ENCODE measurements at regions not wholly inside any gene's neighbourhood (a gene's known extent, or its start where the extent isn't known, plus 50 kb on each side); places are given as distances from the start of the nearest gene placed in this dataset.
A peak's percentile ranks its signal among the peaks of the same experiment; 100 is the strongest.

DNA sequence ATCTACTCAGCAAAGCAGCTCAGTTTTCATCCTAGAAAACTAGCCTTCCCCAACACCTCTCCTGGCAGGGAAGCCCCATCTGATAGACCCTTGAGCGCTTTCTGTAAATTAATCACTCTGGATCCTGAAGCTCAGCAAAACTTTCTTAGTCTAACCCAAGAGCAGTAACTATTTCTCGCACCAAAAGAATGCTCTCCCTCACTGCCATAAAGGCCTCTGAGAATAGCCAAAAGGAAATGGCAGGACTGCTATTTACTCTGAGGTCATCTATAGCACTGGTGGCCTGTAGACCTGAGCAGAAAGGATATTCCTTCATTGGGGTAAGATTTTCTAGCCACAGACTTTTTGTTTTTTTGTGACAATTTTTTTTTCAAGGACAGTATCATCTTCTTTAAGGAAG, 345.8 kb upstream of the ADAMTS9 start:
- no peak overlapping the region for H3K4me2 ChIP-seq
- no peaks in the 10 kb centered on the region for H3F3A ChIP-seq (replicated peaks; ENCODE audit: low read depth)
- no peaks in the 10 kb centered on the region for H3K79me2 ChIP-seq (replicated peaks; ENCODE audit: insufficient read depth)
- H3K4me1 ChIP-seq (ENCODE audit: insufficient read depth), result no peaks in the 10 kb centered on the region; the same call in 1 of the 2 replicates
- H3K9me2 ChIP-seq (ENCODE audit: insufficient read depth), result peaks cover 6% of the 10 kb centered on the region; the same call in 1 of the 2 replicates
- Mint-ChIP-seq H3K27ac (0 out of 2 replicates have a peak overlapping the region, but pooled peaks have one; percentile 47), H3K27me3 (ENCODE audit: insufficient read depth, low read depth, poor library complexity) (no peaks in the 10 kb centered on the region), H3K9me3 (no peaks in the 10 kb centered on the region; the same call in 1 of the 3 replicates), H3K4me3 (no peak overlapping the region), H3K4me1 (peaks cover 16% of the 10 kb centered on the region), H3K36me3 (ENCODE audit: low read depth) (peaks cover 10% of the 10 kb centered on the region)
- TF ChIP-seq POLR2AphosphoS5 (IDR thresholded peaks at IDR 0.05; ENCODE audit: low read depth), result no peak
- TF ChIP-seq EZH2 (IDR thresholded peaks at IDR 0.05; ENCODE audit: low read depth, unreplicated experiment), result no peak
- no peak overlapping the region for H3K4me3 ChIP-seq
- DNase-seq (ENCODE audit: low spot score) (no peak), ATAC-seq (no peak)
- H3K27me3 ChIP-seq (ENCODE audit: insufficient read depth), result no peaks in the 10 kb centered on the region
- no peak overlapping the region; the same call in 1 of the 2 replicates for H2AFZ ChIP-seq
- no peaks in the 10 kb centered on the region for H4K20me1 ChIP-seq (replicated peaks; ENCODE audit: insufficient read depth)
- H3K36me3 ChIP-seq (ENCODE audit: insufficient read depth), result no peaks in the 10 kb centered on the region
- no peak overlapping the region for H3K27ac ChIP-seq (ENCODE audit: low read depth)

DNA sequence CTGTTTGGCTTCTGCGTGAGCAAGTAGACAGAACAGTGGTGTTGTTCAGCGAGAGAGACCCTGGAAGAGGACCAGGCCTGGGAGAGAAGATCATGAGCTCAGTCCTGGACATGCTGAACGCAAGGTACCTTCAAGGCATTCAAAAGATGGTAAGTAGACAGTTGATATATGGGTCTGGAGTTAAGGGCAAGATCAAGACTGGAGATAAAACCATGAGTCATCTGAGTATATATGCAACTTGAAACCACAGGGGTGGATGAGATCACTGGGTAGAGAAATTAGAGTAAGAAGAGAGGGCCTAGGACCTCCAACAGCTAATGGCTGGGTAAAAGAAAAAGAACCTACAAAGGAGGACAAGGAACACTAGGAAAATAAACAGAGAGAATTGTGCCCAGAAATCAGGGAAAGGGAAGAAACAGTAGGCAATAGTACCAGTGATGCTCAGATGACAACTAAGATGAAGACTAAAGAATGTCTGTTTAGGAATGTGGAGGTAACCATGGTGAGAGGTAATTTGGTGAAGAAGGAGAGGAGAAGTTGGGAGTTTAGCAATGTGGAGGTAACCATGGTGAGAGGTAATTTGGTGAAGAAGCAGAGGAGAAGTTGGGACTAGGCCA, 343.2 kb upstream of the ADAMTS9 start:
- DNase-seq (ENCODE audit: low spot score) (no peak), ATAC-seq (no peak)
- Histone ChIP-seq H3K4me2 (no peak overlapping the region), H3K27me3 (ENCODE audit: insufficient read depth) (no peaks in the 10 kb centered on the region), H4K20me1 (replicated peaks; ENCODE audit: insufficient read depth) (no peaks in the 10 kb centered on the region), H3K9me2 (ENCODE audit: insufficient read depth) (peaks cover 6% of the 10 kb centered on the region), H3K36me3 (ENCODE audit: insufficient read depth) (no peaks in the 10 kb centered on the region), H3K4me1 (ENCODE audit: insufficient read depth) (peaks cover 4% of the 10 kb centered on the region; the same call in 1 of the 2 replicates), H3K27ac (ENCODE audit: low read depth) (no peak overlapping the region), H3K4me3 (no peak overlapping the region), H3K79me2 (replicated peaks; ENCODE audit: insufficient read depth) (no peaks in the 10 kb centered on the region), H2AFZ (no peak overlapping the region), H3F3A (replicated peaks; ENCODE audit: low read depth) (no peaks in the 10 kb centered on the region; the same call in 1 of the 2 replicates)
- no peaks in the 10 kb centered on the region for H3K27me3 Mint-ChIP-seq (ENCODE audit: insufficient read depth, low read depth, poor library complexity)
- peaks cover 10% of the 10 kb centered on the region for H3K36me3 Mint-ChIP-seq (ENCODE audit: low read depth)
- no peak overlapping the region for H3K4me3 Mint-ChIP-seq
- no peak overlapping the region for H3K27ac Mint-ChIP-seq
- no peaks in the 10 kb centered on the region; the same call in 1 of the 3 replicates for H3K9me3 Mint-ChIP-seq
- H3K4me1 Mint-ChIP-seq, result peaks cover 30% of the 10 kb centered on the region
- no peak for TF ChIP-seq EZH2phosphoT487 (IDR thresholded peaks at IDR 0.05; ENCODE audit: unreplicated experiment)
- TF ChIP-seq, protein P1, sequence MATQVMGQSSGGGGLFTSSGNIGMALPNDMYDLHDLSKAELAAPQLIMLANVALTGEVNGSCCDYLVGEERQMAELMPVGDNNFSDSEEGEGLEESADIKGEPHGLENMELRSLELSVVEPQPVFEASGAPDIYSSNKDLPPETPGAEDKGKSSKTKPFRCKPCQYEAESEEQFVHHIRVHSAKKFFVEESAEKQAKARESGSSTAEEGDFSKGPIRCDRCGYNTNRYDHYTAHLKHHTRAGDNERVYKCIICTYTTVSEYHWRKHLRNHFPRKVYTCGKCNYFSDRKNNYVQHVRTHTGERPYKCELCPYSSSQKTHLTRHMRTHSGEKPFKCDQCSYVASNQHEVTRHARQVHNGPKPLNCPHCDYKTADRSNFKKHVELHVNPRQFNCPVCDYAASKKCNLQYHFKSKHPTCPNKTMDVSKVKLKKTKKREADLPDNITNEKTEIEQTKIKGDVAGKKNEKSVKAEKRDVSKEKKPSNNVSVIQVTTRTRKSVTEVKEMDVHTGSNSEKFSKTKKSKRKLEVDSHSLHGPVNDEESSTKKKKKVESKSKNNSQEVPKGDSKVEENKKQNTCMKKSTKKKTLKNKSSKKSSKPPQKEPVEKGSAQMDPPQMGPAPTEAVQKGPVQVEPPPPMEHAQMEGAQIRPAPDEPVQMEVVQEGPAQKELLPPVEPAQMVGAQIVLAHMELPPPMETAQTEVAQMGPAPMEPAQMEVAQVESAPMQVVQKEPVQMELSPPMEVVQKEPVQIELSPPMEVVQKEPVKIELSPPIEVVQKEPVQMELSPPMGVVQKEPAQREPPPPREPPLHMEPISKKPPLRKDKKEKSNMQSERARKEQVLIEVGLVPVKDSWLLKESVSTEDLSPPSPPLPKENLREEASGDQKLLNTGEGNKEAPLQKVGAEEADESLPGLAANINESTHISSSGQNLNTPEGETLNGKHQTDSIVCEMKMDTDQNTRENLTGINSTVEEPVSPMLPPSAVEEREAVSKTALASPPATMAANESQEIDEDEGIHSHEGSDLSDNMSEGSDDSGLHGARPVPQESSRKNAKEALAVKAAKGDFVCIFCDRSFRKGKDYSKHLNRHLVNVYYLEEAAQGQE (IDR thresholded peaks at IDR 0.05; ENCODE audit: unreplicated experiment), result no peak
- TF ChIP-seq CREB1 (CRISPR knock-in tag; IDR thresholded peaks at IDR 0.05; ENCODE audit: low read depth), result no peak
- TF ChIP-seq POLR2AphosphoS5 (IDR thresholded peaks at IDR 0.05; ENCODE audit: low read depth), result no peak
- TF ChIP-seq, protein P2, sequence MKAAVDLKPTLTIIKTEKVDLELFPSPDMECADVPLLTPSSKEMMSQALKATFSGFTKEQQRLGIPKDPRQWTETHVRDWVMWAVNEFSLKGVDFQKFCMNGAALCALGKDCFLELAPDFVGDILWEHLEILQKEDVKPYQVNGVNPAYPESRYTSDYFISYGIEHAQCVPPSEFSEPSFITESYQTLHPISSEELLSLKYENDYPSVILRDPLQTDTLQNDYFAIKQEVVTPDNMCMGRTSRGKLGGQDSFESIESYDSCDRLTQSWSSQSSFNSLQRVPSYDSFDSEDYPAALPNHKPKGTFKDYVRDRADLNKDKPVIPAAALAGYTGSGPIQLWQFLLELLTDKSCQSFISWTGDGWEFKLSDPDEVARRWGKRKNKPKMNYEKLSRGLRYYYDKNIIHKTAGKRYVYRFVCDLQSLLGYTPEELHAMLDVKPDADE (IDR thresholded peaks at IDR 0.05), result no peak
- TF ChIP-seq ZNF331 (CRISPR knock-in tag; IDR thresholded peaks at IDR 0.05; ENCODE audit: low read depth), result no peak
- no peak for TF ChIP-seq JUNB (IDR thresholded peaks at IDR 0.05; ENCODE audit: unreplicated experiment)
- TF ChIP-seq NANOG (IDR thresholded peaks at IDR 0.05; ENCODE audit: borderline replicate concordance), result no peak
- no peak for TF ChIP-seq ZNF114 (CRISPR knock-in tag; IDR thresholded peaks at IDR 0.05)
- TF ChIP-seq, protein P3, sequence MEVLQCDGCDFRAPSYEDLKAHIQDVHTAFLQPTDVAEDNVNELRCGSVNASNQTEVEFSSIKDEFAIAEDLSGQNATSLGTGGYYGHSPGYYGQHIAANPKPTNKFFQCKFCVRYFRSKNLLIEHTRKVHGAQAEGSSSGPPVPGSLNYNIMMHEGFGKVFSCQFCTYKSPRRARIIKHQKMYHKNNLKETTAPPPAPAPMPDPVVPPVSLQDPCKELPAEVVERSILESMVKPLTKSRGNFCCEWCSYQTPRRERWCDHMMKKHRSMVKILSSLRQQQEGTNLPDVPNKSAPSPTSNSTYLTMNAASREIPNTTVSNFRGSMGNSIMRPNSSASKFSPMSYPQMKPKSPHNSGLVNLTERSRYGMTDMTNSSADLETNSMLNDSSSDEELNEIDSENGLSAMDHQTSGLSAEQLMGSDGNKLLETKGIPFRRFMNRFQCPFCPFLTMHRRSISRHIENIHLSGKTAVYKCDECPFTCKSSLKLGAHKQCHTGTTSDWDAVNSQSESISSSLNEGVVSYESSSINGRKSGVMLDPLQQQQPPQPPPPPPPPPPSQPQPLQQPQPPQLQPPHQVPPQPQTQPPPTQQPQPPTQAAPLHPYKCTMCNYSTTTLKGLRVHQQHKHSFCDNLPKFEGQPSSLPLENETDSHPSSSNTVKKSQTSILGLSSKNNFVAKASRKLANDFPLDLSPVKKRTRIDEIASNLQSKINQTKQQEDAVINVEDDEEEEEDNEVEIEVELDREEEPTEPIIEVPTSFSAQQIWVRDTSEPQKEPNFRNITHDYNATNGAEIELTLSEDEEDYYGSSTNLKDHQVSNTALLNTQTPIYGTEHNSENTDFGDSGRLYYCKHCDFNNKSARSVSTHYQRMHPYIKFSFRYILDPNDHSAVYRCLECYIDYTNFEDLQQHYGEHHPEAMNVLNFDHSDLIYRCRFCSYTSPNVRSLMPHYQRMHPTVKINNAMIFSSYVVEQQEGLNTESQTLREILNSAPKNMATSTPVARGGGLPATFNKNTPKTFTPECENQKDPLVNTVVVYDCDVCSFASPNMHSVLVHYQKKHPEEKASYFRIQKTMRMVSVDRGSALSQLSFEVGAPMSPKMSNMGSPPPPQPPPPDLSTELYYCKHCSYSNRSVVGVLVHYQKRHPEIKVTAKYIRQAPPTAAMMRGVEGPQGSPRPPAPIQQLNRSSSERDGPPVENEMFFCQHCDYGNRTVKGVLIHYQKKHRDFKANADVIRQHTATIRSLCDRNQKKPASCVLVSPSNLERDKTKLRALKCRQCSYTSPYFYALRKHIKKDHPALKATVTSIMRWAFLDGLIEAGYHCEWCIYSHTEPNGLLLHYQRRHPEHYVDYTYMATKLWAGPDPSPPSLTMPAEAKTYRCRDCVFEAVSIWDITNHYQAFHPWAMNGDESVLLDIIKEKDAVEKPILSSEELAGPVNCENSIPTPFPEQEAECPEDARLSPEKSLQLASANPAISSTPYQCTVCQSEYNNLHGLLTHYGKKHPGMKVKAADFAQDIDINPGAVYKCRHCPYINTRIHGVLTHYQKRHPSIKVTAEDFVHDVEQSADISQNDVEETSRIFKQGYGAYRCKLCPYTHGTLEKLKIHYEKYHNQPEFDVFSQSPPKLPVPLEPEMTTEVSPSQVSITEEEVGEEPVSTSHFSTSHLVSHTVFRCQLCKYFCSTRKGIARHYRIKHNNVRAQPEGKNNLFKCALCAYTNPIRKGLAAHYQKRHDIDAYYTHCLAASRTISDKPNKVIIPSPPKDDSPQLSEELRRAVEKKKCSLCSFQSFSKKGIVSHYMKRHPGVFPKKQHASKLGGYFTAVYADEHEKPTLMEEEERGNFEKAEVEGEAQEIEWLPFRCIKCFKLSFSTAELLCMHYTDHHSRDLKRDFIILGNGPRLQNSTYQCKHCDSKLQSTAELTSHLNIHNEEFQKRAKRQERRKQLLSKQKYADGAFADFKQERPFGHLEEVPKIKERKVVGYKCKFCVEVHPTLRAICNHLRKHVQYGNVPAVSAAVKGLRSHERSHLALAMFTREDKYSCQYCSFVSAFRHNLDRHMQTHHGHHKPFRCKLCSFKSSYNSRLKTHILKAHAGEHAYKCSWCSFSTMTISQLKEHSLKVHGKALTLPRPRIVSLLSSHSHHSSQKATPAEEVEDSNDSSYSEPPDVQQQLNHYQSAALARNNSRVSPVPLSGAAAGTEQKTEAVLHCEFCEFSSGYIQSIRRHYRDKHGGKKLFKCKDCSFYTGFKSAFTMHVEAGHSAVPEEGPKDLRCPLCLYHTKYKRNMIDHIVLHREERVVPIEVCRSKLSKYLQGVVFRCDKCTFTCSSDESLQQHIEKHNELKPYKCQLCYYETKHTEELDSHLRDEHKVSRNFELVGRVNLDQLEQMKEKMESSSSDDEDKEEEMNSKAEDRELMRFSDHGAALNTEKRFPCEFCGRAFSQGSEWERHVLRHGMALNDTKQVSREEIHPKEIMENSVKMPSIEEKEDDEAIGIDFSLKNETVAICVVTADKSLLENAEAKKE (CRISPR knock-in tag; IDR thresholded peaks at IDR 0.05), result no peak
- TF ChIP-seq EZH2 (IDR thresholded peaks at IDR 0.05; ENCODE audit: low read depth, unreplicated experiment), result no peak
